Transverse colon (tissue), 4 donors: ENCODE measurements at regions not wholly inside any gene's neighbourhood (a gene's known extent, or its start where the extent isn't known, plus 50 kb on each side); places are given as distances from the start of the nearest gene placed in this dataset.

ENCODE experiments used
- DNase-seq: peaks from one replicate; pipeline ENCODE4 v3.0.0-alpha.2; 2019
- H3K27ac ChIP-seq, 4 donors: fragments of 200-600 bp; sonication (generic); 2 replicates each; pipeline ENCODE4 v1.5.1; 2016 to 2018; ENCODE audit warnings: inconsistent platforms in 4 of 4
- H3K27me3 ChIP-seq: fragments of 200-600 bp; sonication (generic); 2 replicates; pipeline ENCODE4 v1.5.1; 2017; ENCODE audit warnings: inconsistent platforms
- H3K36me3 ChIP-seq, 4 donors: fragments of 200-600 bp; sonication (generic); 2 replicates each; pipeline ENCODE4 v1.5.1; 2017 to 2019; ENCODE audit warnings: inconsistent platforms in 4 of 4
- H3K4me1 ChIP-seq, 4 donors: fragments of 200-600 bp; sonication (generic); 2 replicates each; pipeline ENCODE4 v1.5.1; 2017 to 2020; ENCODE audit warnings: inconsistent platforms in 4 of 4
- H3K4me3 ChIP-seq, 4 donors: fragments of 200-600 bp; sonication (generic); 1 replicate in 1 of 4; 2 replicates in 3 of 4; pipeline versions ENCODE4 v1.5.1 to v1.6.1; 2017 to 2019; ENCODE audit warnings: inconsistent platforms in 4 of 4
- H3K9me3 ChIP-seq, 2 donors: fragments of 200-600 bp; sonication (generic); 2 replicates each; pipeline ENCODE4 v1.5.1; 2017 to 2019; ENCODE audit warnings: inconsistent platforms in 2 of 2
- EP300 ChIP-seq: sonication (generic); formaldehyde crosslinking; IDR thresholded peaks from one replicate; pipeline ENCODE4 v1.6.1; 2017; ENCODE audit warnings: antibody characterized with exemption, low read depth
- POLR2A ChIP-seq: fragments of 450-650 bp; IDR thresholded peaks from one replicate; pipeline ENCODE4 v1.6.1; 2016; ENCODE audit warnings: antibody characterized with exemption, mild to moderate bottlenecking, moderate library complexity
- POLR2AphosphoS5 ChIP-seq, 3 donors: sonication (generic); formaldehyde crosslinking; IDR thresholded peaks; one replicate each; pipeline ENCODE4 v1.6.1; 2016; ENCODE audit warnings: antibody characterized with exemption in 3 of 3
- WGBS, 2 donors: methylation state at CpG; one replicate each; pipeline ENCODE4 v1.1.5; 2018; ENCODE audit warnings: low coverage in 1 of 2; 5-methylcytosine and 5-hydroxymethylcytosine counted together
- in situ Hi-C, 4 donors: fragments of 200-750 bp; cut with MboI; loops; one replicate each; pipeline versions ENCODE4 v1.15.0 to v1.15.1; 2017; ENCODE audit warnings: low sequenced_read_pairs in 3 of 4, low pct_ligation_motif_present in 1 of 4, low pct_unique_long_range_greater_than_20kb in 1 of 4
- intact Hi-C: fragments of 100-400 bp; cut with DNase I; formaldehyde crosslinking; loops from one replicate; pipeline ENCODE4 v1.15.1; 2023; ENCODE audit warnings: low total_unique reads
- TF ChIP-seq, protein P1 (sequence below), 5 experiments: fragments of 200-600 bp in 3 of 5; fragments of 450-650 bp in 2 of 5; sonication (generic) in 3 of 5; IDR thresholded peaks; 1 replicate in 2 of 5; 2 replicates in 3 of 5; pipeline ENCODE4 v1.5.1; 2016 to 2017; ENCODE audit warnings: antibody characterized with exemption in 5 of 5, inconsistent platforms in 3 of 5, mild to moderate bottlenecking in 2 of 5, moderate library complexity in 1 of 5

DNA sequence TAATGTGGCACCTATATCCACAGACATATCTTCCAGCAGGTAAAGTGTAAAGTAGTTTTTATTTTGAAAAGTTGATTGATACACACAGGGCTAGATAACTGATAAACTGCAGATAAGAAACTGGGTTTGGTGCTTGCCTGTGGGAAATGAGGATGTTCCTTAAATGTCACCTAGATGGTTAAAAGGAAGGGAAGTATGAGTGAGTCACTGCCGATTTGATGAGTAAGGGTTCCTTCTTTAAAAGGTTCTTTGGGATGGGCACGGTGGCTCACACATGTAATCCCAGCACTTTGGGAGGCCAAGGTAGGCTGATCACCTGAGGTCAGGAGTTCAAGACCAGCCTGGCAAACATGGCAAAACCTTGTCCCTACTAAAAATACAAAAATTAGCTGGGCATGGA is 73.8 kb upstream of the FRY start:
- DNase-seq = no peak
- 63 to 75% methylated on average over 2 of the region's 2 CpGs for WGBS, 2 donors
- H3K4me1 ChIP-seq = no peaks in the 10 kb centered on the region
- no peaks in the 10 kb centered on the region for H3K27me3 ChIP-seq
- TF ChIP-seq EP300 (no peak), POLR2A (no peak), POLR2AphosphoS5 (IDR thresholded peaks at IDR 0.05) (no peak)
- TF ChIP-seq, protein P1, sequence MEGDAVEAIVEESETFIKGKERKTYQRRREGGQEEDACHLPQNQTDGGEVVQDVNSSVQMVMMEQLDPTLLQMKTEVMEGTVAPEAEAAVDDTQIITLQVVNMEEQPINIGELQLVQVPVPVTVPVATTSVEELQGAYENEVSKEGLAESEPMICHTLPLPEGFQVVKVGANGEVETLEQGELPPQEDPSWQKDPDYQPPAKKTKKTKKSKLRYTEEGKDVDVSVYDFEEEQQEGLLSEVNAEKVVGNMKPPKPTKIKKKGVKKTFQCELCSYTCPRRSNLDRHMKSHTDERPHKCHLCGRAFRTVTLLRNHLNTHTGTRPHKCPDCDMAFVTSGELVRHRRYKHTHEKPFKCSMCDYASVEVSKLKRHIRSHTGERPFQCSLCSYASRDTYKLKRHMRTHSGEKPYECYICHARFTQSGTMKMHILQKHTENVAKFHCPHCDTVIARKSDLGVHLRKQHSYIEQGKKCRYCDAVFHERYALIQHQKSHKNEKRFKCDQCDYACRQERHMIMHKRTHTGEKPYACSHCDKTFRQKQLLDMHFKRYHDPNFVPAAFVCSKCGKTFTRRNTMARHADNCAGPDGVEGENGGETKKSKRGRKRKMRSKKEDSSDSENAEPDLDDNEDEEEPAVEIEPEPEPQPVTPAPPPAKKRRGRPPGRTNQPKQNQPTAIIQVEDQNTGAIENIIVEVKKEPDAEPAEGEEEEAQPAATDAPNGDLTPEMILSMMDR (IDR thresholded peaks at IDR 0.05) = no peak
- H3K36me3 ChIP-seq = no peaks in the 10 kb centered on the region
- no peak overlapping the region for H3K4me3 ChIP-seq
- in situ Hi-C loops (no loop called here), intact Hi-C loops (no loop called here)
- no peak overlapping the region for H3K27ac ChIP-seq
- H3K9me3 ChIP-seq = no peaks in the 10 kb centered on the region

DNA sequence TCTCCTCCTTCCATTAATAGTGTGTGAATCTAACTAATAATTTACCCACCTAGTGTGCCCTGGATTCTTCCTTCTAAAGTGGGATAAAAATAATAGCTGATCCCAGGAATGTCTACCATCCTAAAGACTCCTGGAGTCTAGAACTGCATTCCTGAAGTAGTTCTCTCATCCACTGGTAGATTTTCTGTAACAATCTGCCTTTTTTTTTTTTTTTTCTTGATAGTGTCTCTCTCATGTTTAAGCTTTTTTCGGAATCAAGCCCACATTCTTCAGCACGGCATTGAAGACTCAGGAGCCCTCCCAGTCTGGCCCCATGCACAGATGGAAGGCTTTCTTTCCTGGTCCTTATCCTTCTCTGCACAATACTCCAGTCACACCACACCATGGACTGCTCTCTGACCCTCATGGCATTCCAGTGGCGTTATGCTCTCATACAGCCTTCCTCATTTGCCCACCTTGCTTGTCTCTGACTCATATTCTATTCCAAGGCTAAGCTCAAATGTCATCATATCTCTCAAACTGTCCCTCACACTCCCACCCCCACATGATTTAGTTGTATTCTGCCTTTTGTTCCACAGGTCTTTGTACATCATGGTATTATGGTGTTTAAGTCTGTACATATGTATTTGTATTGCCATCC is 68.7 kb upstream of the FRY start:
- TF ChIP-seq POLR2AphosphoS5 (IDR thresholded peaks at IDR 0.05) (no peak), POLR2A (no peak), EP300 (no peak)
- intact Hi-C loops = no loop called here
- in situ Hi-C loops = no loop called here
- no peak for DNase-seq
- Histone ChIP-seq H3K27me3 (no peaks in the 10 kb centered on the region), H3K9me3 (peaks cover 0 to 5% of the 10 kb centered on the region in 2 donors), H3K36me3 (no peaks in the 10 kb centered on the region), H3K27ac (no peak overlapping the region), H3K4me1 (no peaks in the 10 kb centered on the region), H3K4me3 (no peak overlapping the region)
- WGBS, 2 donors = 60 to 82% methylated on average over 1 to 3 of the region's 3 CpGs

DNA sequence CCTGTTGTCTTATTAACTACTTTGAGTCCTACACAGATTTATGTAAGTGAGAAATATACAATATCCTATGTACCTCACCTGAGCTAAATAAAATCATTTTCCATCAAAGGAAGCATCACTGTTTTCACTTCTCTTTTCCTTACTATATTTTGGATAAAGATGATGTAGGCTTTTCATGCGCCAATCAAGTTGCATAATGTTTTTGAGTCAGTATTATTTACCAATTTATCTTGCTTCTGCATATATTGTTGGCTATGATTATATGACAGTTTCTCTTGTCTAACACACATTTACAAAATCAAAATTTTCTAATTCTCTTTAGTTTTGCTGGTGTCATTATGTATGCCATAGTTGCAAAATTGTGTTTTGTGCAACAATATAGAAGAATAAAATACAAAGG is 67.9 kb upstream of the FRY start:
- 92 to 100% methylated on average over 1 of the region's 1 CpG for WGBS, 2 donors
- in situ Hi-C loops = no loop called here

DNA sequence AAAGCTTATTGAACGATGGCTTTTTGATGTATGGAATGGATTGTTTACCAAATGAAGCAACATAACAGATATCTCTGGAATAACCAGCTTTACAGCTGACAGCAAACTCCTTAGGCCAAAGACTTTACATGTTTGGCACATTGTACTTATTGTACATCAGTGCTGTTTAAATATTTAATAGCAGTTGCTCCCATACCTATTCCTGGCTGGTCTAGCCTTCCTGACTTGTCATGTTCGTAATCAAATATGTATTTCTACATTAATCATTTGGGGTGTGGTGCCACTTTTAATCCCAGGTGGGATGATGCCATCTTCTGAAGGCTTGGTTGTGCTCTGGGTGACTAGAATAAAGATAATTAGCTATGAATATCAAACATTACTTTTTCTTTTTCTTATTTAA is 67.4 kb upstream of the FRY start:
- 93 to 100% methylated on average over 2 of the region's 2 CpGs for WGBS, 2 donors
- no peak overlapping the region for H3K27ac ChIP-seq

More for the DNA sequence above, 67.9 kb upstream of the FRY start:
- H3K4me3 ChIP-seq = no peak overlapping the region
- no peak for DNase-seq
- H3K27ac ChIP-seq = no peak overlapping the region
- TF ChIP-seq POLR2A = no peak
- no peak for TF ChIP-seq EP300
- no peak for TF ChIP-seq POLR2AphosphoS5 (IDR thresholded peaks at IDR 0.05)
- TF ChIP-seq, protein P1 (IDR thresholded peaks at IDR 0.05) = no peak
- H3K27me3 ChIP-seq = no peaks in the 10 kb centered on the region
- intact Hi-C loops = no loop called here
- H3K9me3 ChIP-seq = peaks cover 0 to 5% of the 10 kb centered on the region in 2 donors
- no peaks in the 10 kb centered on the region for H3K4me1 ChIP-seq
- H3K36me3 ChIP-seq = no peaks in the 10 kb centered on the region

More for the DNA sequence above, 67.4 kb upstream of the FRY start:
- no peak overlapping the region for H3K4me3 ChIP-seq
- TF ChIP-seq, protein P1 (IDR thresholded peaks at IDR 0.05) = no peak
- no peak for TF ChIP-seq EP300
- no peak for TF ChIP-seq POLR2A
- TF ChIP-seq POLR2AphosphoS5 (IDR thresholded peaks at IDR 0.05) = no peak
- in situ Hi-C loops = no loop called here
- no peaks in the 10 kb centered on the region for H3K36me3 ChIP-seq
- DNase-seq = no peak
- intact Hi-C loops = no loop called here
- no peaks in the 10 kb centered on the region for H3K27me3 ChIP-seq
- peaks cover 0 to 5% of the 10 kb centered on the region in 2 donors for H3K9me3 ChIP-seq
- no peaks in the 10 kb centered on the region for H3K4me1 ChIP-seq
